ENCODE measurements at regions not wholly inside any gene's neighbourhood (a gene's known extent, or its start where the extent isn't known, plus 50 kb on each side); places are given as distances from the start of the nearest gene placed in this dataset.

GRCh38 chr14:66377574-66377973 is 108.6 kb upstream of the CCDC196 start:
- H3K27me3 ChIP-seq (replicated peaks in 1 of 7), result no peaks in the 10 kb centered on the region
- no peak overlapping the region for H3K4me3 ChIP-seq
- no peaks in the 10 kb centered on the region for H3K9me3 ChIP-seq
- no peak overlapping the region for H3K27ac ChIP-seq
- peaks cover 0 to 10% (median 0%) of the 10 kb centered on the region in 6 donors for H3K4me1 ChIP-seq
- intact Hi-C loops (cut with DNase I; ENCODE audit: low total_unique reads), result no loop called here
- WGBS, 5 donors, result 75 to 90% (median 88%) methylated on average over 1 of the region's 1 CpG
- no peak for DNase-seq
- TF ChIP-seq POLR2AphosphoS5 (IDR thresholded peaks at IDR 0.05) (no peak), POLR2A (IDR thresholded peaks at IDR 0.05) (no peak), CTCF (IDR thresholded peaks at IDR 0.05 in 8 of 11, conservative IDR thresholded peaks at IDR 0.05 in 3 of 11) (no peak)
- no peaks in the 10 kb centered on the region for H3K36me3 ChIP-seq

- intact Hi-C loops (cut with DNase I; ENCODE audit: low total_unique reads), result no loop called here
- no peak for TF ChIP-seq CTCF (IDR thresholded peaks at IDR 0.05 in 8 of 11, conservative IDR thresholded peaks at IDR 0.05 in 3 of 11)
- TF ChIP-seq POLR2AphosphoS5 (IDR thresholded peaks at IDR 0.05), result no peak
- TF ChIP-seq POLR2A (IDR thresholded peaks at IDR 0.05), result no peak
- WGBS, 5 donors, result 93 to 96% (median 96%) methylated on average over 4 of the region's 4 CpGs
- no peak for DNase-seq
- H3K9me3 ChIP-seq, result no peaks in the 10 kb centered on the region
- H3K27ac ChIP-seq, result no peak overlapping the region
- H3K36me3 ChIP-seq, result no peaks in the 10 kb centered on the region
- no peak overlapping the region for H3K4me3 ChIP-seq
- peaks cover 0 to 10% (median 0%) of the 10 kb centered on the region in 6 donors for H3K4me1 ChIP-seq
- no peaks in the 10 kb centered on the region for H3K27me3 ChIP-seq (replicated peaks in 1 of 7)
These were observed 107.3 kb upstream of the CCDC196 start for GRCh38 chr14:66378712-66379505.

GRCh38 chr14:66380143-66380542 is 106.0 kb upstream of the CCDC196 start:
- TF ChIP-seq CTCF (IDR thresholded peaks at IDR 0.05 in 8 of 11, conservative IDR thresholded peaks at IDR 0.05 in 3 of 11) (no peak), POLR2A (IDR thresholded peaks at IDR 0.05) (no peak), POLR2AphosphoS5 (IDR thresholded peaks at IDR 0.05) (no peak)
- DNase-seq, result no peak
- no peak overlapping the region for H3K4me3 ChIP-seq
- no peaks in the 10 kb centered on the region for H3K36me3 ChIP-seq
- H3K27me3 ChIP-seq (replicated peaks in 1 of 7), result no peaks in the 10 kb centered on the region
- H3K27ac ChIP-seq, result no peak overlapping the region
- H3K9me3 ChIP-seq, result no peaks in the 10 kb centered on the region
- H3K4me1 ChIP-seq, result peaks cover 0 to 10% (median 0%) of the 10 kb centered on the region in 6 donors
- intact Hi-C loops (cut with DNase I; ENCODE audit: low total_unique reads), result no loop called here
- 14 to 53% (median 41%) methylated on average over 1 of the region's 1 CpG for WGBS, 5 donors

GRCh38 chr14:66381755-66382154 is 104.4 kb upstream of the CCDC196 start:
- 42 to 81% (median 68%) methylated on average over 1 of the region's 1 CpG for WGBS, 5 donors
- H3K4me1 ChIP-seq, result peaks cover 0 to 10% (median 0%) of the 10 kb centered on the region in 6 donors
- no peak overlapping the region for H3K4me3 ChIP-seq
- no peaks in the 10 kb centered on the region for H3K27me3 ChIP-seq (replicated peaks in 1 of 7)
- H3K36me3 ChIP-seq, result no peaks in the 10 kb centered on the region
- no peaks in the 10 kb centered on the region for H3K9me3 ChIP-seq
- TF ChIP-seq CTCF (IDR thresholded peaks at IDR 0.05 in 8 of 11, conservative IDR thresholded peaks at IDR 0.05 in 3 of 11) (no peak), POLR2A (IDR thresholded peaks at IDR 0.05) (no peak), POLR2AphosphoS5 (IDR thresholded peaks at IDR 0.05) (no peak)
- intact Hi-C loops (cut with DNase I; ENCODE audit: low total_unique reads), result no loop called here
- no peak for DNase-seq
- no peak overlapping the region for H3K27ac ChIP-seq
